ENCODE measurements at regions not wholly inside any gene's neighbourhood (a gene's known extent, or its start where the extent isn't known, plus 50 kb on each side); places are given as distances from the start of the nearest gene placed in this dataset.

DNA sequence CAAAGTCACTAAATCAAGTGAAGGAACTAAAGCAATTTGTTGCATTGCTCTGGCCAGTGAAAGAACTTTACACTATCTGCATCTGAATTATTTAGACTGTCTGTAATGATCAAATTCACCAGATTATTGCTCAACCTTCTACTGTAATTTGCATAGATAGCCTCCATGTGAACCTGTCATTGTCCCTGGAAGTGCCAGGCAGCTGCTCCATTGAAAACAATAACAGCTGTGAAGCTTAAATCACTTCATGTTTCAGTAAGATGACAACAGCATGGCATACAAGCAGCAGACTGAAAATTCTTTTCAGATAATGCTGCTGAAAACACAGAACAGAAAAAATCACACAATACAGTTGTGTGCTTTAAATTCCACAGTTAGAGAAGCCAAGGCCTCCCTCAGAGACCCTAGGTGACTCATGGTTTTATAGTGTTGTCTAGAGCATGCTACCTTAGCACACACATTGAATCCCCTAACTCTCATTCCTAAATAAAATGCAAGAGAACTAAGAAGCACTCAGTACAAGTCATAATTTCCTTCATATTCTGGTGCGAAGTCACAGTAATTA is 248.9 kb downstream of the TPBG start:
- H3K36me3 ChIP-seq, result no peaks in the 10 kb centered on the region
- no peaks in the 10 kb centered on the region for H3K27me3 ChIP-seq
- DNase-seq, result no peak
- H3K27ac ChIP-seq, result no peak overlapping the region
- TF ChIP-seq POLR2AphosphoS5 (IDR thresholded peaks at IDR 0.05) (no peak), POLR2A (IDR thresholded peaks at IDR 0.05) (no peak)
- TF ChIP-seq, protein P1, sequence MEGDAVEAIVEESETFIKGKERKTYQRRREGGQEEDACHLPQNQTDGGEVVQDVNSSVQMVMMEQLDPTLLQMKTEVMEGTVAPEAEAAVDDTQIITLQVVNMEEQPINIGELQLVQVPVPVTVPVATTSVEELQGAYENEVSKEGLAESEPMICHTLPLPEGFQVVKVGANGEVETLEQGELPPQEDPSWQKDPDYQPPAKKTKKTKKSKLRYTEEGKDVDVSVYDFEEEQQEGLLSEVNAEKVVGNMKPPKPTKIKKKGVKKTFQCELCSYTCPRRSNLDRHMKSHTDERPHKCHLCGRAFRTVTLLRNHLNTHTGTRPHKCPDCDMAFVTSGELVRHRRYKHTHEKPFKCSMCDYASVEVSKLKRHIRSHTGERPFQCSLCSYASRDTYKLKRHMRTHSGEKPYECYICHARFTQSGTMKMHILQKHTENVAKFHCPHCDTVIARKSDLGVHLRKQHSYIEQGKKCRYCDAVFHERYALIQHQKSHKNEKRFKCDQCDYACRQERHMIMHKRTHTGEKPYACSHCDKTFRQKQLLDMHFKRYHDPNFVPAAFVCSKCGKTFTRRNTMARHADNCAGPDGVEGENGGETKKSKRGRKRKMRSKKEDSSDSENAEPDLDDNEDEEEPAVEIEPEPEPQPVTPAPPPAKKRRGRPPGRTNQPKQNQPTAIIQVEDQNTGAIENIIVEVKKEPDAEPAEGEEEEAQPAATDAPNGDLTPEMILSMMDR (IDR thresholded peaks at IDR 0.05), result no peak
- peaks cover 0 to 3% (median 0%) of the 10 kb centered on the region in 4 donors for H3K4me1 ChIP-seq
- H3K4me3 ChIP-seq, result no peak overlapping the region
- intact Hi-C loops (cut with DNase I; ENCODE audit: low total_unique reads), result no loop called here
- WGBS, 5 donors, result 89 to 97% (median 93%) methylated on average over 1 of the region's 1 CpG
- no peaks in the 10 kb centered on the region for H3K9me3 ChIP-seq

DNA sequence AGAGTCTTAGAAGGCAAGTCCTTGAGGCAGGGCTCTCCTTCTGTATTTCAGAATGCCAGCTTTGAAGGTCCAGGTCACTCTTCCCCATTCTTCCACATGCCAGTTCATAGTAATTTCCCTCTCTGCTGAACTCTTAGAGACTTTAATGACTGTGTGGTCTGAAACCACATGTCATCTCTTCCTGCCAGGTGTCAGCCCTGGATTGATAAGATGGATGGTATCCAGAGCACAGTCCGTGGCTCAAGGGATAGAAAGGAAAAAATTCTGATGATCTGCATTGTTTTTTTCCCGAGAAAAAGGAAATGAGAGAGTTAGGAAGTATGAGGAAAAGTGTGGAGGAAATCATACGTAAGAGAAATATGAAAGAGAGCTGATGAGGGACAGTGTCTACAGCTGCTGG is 250.9 kb downstream of the TPBG start:
- intact Hi-C loops (cut with DNase I; ENCODE audit: low total_unique reads), result no loop called here
- H3K4me1 ChIP-seq, result no peaks in the 10 kb centered on the region
- H3K27ac ChIP-seq, result no peak overlapping the region
- DNase-seq, result no peak
- H3K36me3 ChIP-seq, result no peaks in the 10 kb centered on the region
- no peaks in the 10 kb centered on the region for H3K9me3 ChIP-seq
- no peak for TF ChIP-seq POLR2AphosphoS5 (IDR thresholded peaks at IDR 0.05)
- no peak for TF ChIP-seq EP300 (IDR thresholded peaks at IDR 0.05)
- TF ChIP-seq POLR2A (IDR thresholded peaks at IDR 0.05), result no peak
- TF ChIP-seq, protein P1 (IDR thresholded peaks at IDR 0.05), result no peak
- no peak overlapping the region for H3K4me3 ChIP-seq
- WGBS, 5 donors, result 48 to 66% (median 56%) methylated on average over 3 of the region's 3 CpGs
- no peaks in the 10 kb centered on the region for H3K27me3 ChIP-seq

DNA sequence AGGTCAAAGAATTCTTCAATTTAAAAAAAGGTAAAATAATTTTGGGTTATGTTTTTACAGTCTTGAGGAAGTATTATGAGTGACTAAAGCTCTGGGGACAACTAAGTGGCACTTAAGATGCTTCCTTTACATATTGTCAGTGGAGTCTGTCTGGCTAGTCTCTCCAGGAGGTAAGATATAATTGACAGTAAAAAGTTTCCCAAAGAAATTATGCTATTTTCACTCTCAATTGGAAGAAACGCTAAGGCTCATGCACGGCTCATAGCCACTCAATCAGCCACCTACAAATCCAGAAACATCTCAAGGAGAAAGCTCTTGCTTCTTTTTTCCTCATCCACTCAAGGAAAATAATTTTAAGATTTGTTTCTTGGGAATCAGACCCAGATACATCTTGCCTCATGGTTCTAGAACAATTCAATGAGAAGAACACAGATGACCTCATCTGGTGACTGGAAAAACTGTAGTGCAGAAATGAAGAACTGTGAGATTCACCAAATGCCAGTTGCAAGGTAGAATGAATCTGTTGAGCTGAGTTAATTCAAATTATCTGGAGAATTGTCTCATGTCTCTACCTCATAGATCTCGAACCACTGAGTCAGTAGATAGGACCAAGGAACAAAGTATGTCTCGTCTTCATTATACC is 252.9 kb downstream of the TPBG start:
- intact Hi-C loops (cut with DNase I; ENCODE audit: low total_unique reads), result no loop called here
- WGBS, 5 donors, result 73 to 88% (median 76%) methylated on average over 4 of the region's 4 CpGs

DNA sequence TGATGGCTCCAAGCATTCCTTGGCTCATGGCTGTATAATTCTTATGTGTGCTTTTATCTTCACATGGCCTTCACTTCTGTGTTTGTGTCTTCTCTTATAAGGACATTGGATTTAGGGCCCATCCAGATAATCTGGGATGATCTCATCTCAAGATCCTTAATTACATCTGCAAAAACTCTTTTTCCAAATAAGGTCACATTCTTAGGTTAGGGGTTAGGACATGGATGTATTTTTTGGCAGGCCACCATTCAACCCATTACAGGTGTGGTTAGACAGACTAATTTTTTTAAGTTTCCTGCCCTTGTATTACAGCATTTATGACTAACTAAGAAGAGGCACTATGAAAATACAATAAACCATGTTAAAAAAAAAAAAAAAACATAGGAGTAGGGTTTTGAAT is 254.0 kb downstream of the TPBG start:
- Histone ChIP-seq H3K4me3 (no peak overlapping the region), H3K36me3 (no peaks in the 10 kb centered on the region), H3K27me3 (no peaks in the 10 kb centered on the region), H3K27ac (no peak overlapping the region), H3K4me1 (no peaks in the 10 kb centered on the region), H3K9me3 (peaks cover 0 to 5% (median 2%) of the 10 kb centered on the region in 4 donors)
- DNase-seq, result no peak
- TF ChIP-seq EP300 (IDR thresholded peaks at IDR 0.05) (no peak), POLR2A (IDR thresholded peaks at IDR 0.05) (no peak), POLR2AphosphoS5 (IDR thresholded peaks at IDR 0.05) (no peak)
- TF ChIP-seq, protein P1 (IDR thresholded peaks at IDR 0.05), result no peak
- intact Hi-C loops (cut with DNase I; ENCODE audit: low total_unique reads), result no loop called here

More for the DNA sequence above, 252.9 kb downstream of the TPBG start:
- Histone ChIP-seq H3K27ac (no peak overlapping the region), H3K36me3 (no peaks in the 10 kb centered on the region), H3K4me1 (no peaks in the 10 kb centered on the region), H3K9me3 (no peaks in the 10 kb centered on the region), H3K27me3 (no peaks in the 10 kb centered on the region), H3K4me3 (no peak overlapping the region)
- peak in 1 of 2 donors; percentile 16 for DNase-seq
- TF ChIP-seq POLR2A (IDR thresholded peaks at IDR 0.05) (no peak), POLR2AphosphoS5 (IDR thresholded peaks at IDR 0.05) (no peak), EP300 (IDR thresholded peaks at IDR 0.05) (no peak)
- TF ChIP-seq, protein P1 (IDR thresholded peaks at IDR 0.05), result no peak
